ENCODE measurements at regions not wholly inside any gene's neighbourhood (a gene's known extent, or its start where the extent isn't known, plus 50 kb on each side); places are given as distances from the start of the nearest gene placed in this dataset.

- no peak overlapping the region for H3K27ac ChIP-seq
- intact Hi-C loops (cut with DNase I), result no loop called here
Measured at GRCh38 chr4:11729548-11729947, 300.9 kb upstream of the HS3ST1 start.

GRCh38 chr4:11727903-11728564 lies 299.3 kb upstream of the HS3ST1 start:
- Histone ChIP-seq H3K9me3 (no peaks in the 10 kb centered on the region), H3K36me3 (no peaks in the 10 kb centered on the region), H3K4me1 (no peaks in the 10 kb centered on the region), H3K27me3 (no peaks in the 10 kb centered on the region), H3K27ac (no peak overlapping the region), H3K4me3 (no peak overlapping the region)
- DNase-seq, result no peak
- intact Hi-C loops (cut with DNase I), result no loop called here
- TF ChIP-seq CTCF (IDR thresholded peaks at IDR 0.05) (no peak), POLR2AphosphoS5 (IDR thresholded peaks at IDR 0.05) (no peak), POLR2A (IDR thresholded peaks at IDR 0.05) (no peak), EP300 (IDR thresholded peaks at IDR 0.05) (no peak)
- 85 to 87% methylated on average over 3 of the region's 3 CpGs for WGBS, 2 donors

More at GRCh38 chr4:11729548-11729947, 300.9 kb upstream of the HS3ST1 start:
- Histone ChIP-seq H3K9me3 (no peaks in the 10 kb centered on the region), H3K4me1 (no peaks in the 10 kb centered on the region), H3K36me3 (no peaks in the 10 kb centered on the region), H3K27me3 (no peaks in the 10 kb centered on the region), H3K4me3 (no peak overlapping the region)
- no peak for DNase-seq
- WGBS, 2 donors, result 11 to 51% methylated on average over 1 of the region's 1 CpG
- TF ChIP-seq POLR2A (IDR thresholded peaks at IDR 0.05) (no peak), POLR2AphosphoS5 (IDR thresholded peaks at IDR 0.05) (no peak), CTCF (IDR thresholded peaks at IDR 0.05) (no peak), EP300 (IDR thresholded peaks at IDR 0.05) (no peak)

- H3K4me3 ChIP-seq, result no peak overlapping the region
- H3K4me1 ChIP-seq, result no peaks in the 10 kb centered on the region
- no peaks in the 10 kb centered on the region for H3K9me3 ChIP-seq
- no peak overlapping the region for H3K27ac ChIP-seq
- no peaks in the 10 kb centered on the region for H3K36me3 ChIP-seq
- no peak for TF ChIP-seq POLR2A (IDR thresholded peaks at IDR 0.05)
- no peak for TF ChIP-seq EP300 (IDR thresholded peaks at IDR 0.05)
- TF ChIP-seq CTCF (IDR thresholded peaks at IDR 0.05), result no peak
- TF ChIP-seq POLR2AphosphoS5 (IDR thresholded peaks at IDR 0.05), result no peak
- DNase-seq, result no peak
- no peaks in the 10 kb centered on the region for H3K27me3 ChIP-seq
- intact Hi-C loops (cut with DNase I), result no loop called here
Measured at GRCh38 chr4:11724731-11725130, 296.0 kb upstream of the HS3ST1 start.

- 18 to 74% methylated on average over 4 of the region's 4 CpGs for WGBS, 2 donors
- no peaks in the 10 kb centered on the region for H3K27me3 ChIP-seq
- H3K27ac ChIP-seq, result no peak overlapping the region
- no peak for DNase-seq
- no peaks in the 10 kb centered on the region for H3K9me3 ChIP-seq
- TF ChIP-seq EP300 (IDR thresholded peaks at IDR 0.05) (no peak), CTCF (IDR thresholded peaks at IDR 0.05) (no peak), POLR2AphosphoS5 (IDR thresholded peaks at IDR 0.05) (no peak), POLR2A (IDR thresholded peaks at IDR 0.05) (no peak)
- intact Hi-C loops (cut with DNase I), result no loop called here
- no peaks in the 10 kb centered on the region for H3K36me3 ChIP-seq
- H3K4me1 ChIP-seq, result no peaks in the 10 kb centered on the region
- no peak overlapping the region for H3K4me3 ChIP-seq
Measured at GRCh38 chr4:11722223-11722622, 293.5 kb upstream of the HS3ST1 start.

GRCh38 chr4:11720292-11720691 lies 291.6 kb upstream of the HS3ST1 start:
- no peak overlapping the region for H3K27ac ChIP-seq
- H3K36me3 ChIP-seq, result no peaks in the 10 kb centered on the region
- H3K4me3 ChIP-seq, result no peak overlapping the region
- intact Hi-C loops (cut with DNase I), result no loop called here
- TF ChIP-seq POLR2AphosphoS5 (IDR thresholded peaks at IDR 0.05) (no peak), CTCF (IDR thresholded peaks at IDR 0.05) (peak in 3 of 4 experiments; percentile 49 to 60 (median 50))
- WGBS, 2 donors, result 10 to 19% methylated on average over 1 of the region's 1 CpG
- no peaks in the 10 kb centered on the region for H3K4me1 ChIP-seq
- DNase-seq, result no peak
- H3K27me3 ChIP-seq, result no peaks in the 10 kb centered on the region
- no peaks in the 10 kb centered on the region for H3K9me3 ChIP-seq

Data from sigmoid colon (tissue), 6 donors.